ENCODE measurements at regions not wholly inside any gene's neighbourhood (a gene's known extent, or its start where the extent isn't known, plus 50 kb on each side); places are given as distances from the start of the nearest gene placed in this dataset.

- peak in 7 of 8 experiments; percentile 49 to 91 (median 81) for ATAC-seq (replicated peaks in 6 of 8)
- no peak overlapping the region for H3K27ac ChIP-seq
- 67 to 100% (median 84%) methylated on average over 1 to 2 of the region's 2 CpGs; no CpG with 5 or more reads in 5 of the 10 experiments for WGBS, 10 experiments
- in situ Hi-C loops (cut with MboI; ENCODE audit: low pct_unique_long_range_greater_than_20kb in 2 of 9, low sequenced_read_pairs in 9 of 9, unreplicated experiment in 9 of 9) = loop anchor here in 1 of 9 experiments (25.0 kb wide), 1 partner anchor 123 kb away; no protein-coding TSS in a partner anchor
- peaks cover 4 to 17% of the 10 kb centered on the region in 2 donors for H3K4me1 ChIP-seq (replicated peaks in 1 of 2)
- no peak overlapping the region for H3K4me3 ChIP-seq
Observed at GRCh38 chr1:184210031-184210430, 158.5 kb downstream of the TSEN15 start.

GRCh38 chr1:184210862-184211261, 159.3 kb downstream of the TSEN15 start:
- peaks cover 10 to 22% of the 10 kb centered on the region in 2 donors for H3K4me1 ChIP-seq (replicated peaks in 1 of 2)
- peak in 5 of 8 experiments; percentile 52 to 74 (median 64) for ATAC-seq (replicated peaks in 6 of 8)
- no peak overlapping the region for H3K27ac ChIP-seq
- WGBS, 10 experiments = 61 to 90% (median 76%) methylated on average over 2 to 6 of the region's 6 CpGs; no CpG with 5 or more reads in 2 of the 10 experiments
- in situ Hi-C loops (cut with MboI; ENCODE audit: low pct_unique_long_range_greater_than_20kb in 2 of 9, low sequenced_read_pairs in 9 of 9, unreplicated experiment in 9 of 9) = loop anchor here in 1 of 9 experiments (25.0 kb wide), 1 partner anchor 124 kb away; no protein-coding TSS in a partner anchor
- no peak overlapping the region for H3K4me3 ChIP-seq

- in situ Hi-C loops (cut with MboI; ENCODE audit: low pct_unique_long_range_greater_than_20kb in 2 of 9, low sequenced_read_pairs in 9 of 9, unreplicated experiment in 9 of 9) = loop anchor here in 1 of 9 experiments (25.0 kb wide), 1 partner anchor 125 kb away; no protein-coding TSS in a partner anchor
- H3K4me3 ChIP-seq = no peak overlapping the region
- no peak overlapping the region for H3K27ac ChIP-seq
- 20 to 89% (median 83%) methylated on average over 1 to 6 of the region's 7 CpGs; no CpG with 5 or more reads in 1 of the 10 experiments for WGBS, 10 experiments
- ATAC-seq (replicated peaks in 6 of 8) = peak in 3 of 8 experiments; percentile 72 to 97 (median 92)
- peaks cover 10 to 22% of the 10 kb centered on the region in 2 donors for H3K4me1 ChIP-seq (replicated peaks in 1 of 2)
Observed at GRCh38 chr1:184212649-184213314, 161.3 kb downstream of the TSEN15 start.

GRCh38 chr1:184214128-184214527, 162.6 kb downstream of the TSEN15 start:
- in situ Hi-C loops (cut with MboI; ENCODE audit: low pct_unique_long_range_greater_than_20kb in 2 of 9, low sequenced_read_pairs in 9 of 9, unreplicated experiment in 9 of 9) = loop anchor here in 1 of 9 experiments (25.0 kb wide), 1 partner anchor 127 kb away; no protein-coding TSS in a partner anchor
- Histone ChIP-seq H3K27ac (no peak overlapping the region), H3K4me3 (no peak overlapping the region), H3K4me1 (replicated peaks in 1 of 2) (peaks cover 16 to 26% of the 10 kb centered on the region in 2 donors)
- ATAC-seq (replicated peaks in 6 of 8) = no peak
- WGBS, 10 experiments = 100% methylated on average over 1 to 4 of the region's 4 CpGs; no CpG with 5 or more reads in 6 of the 10 experiments

GRCh38 chr1:184215274-184215925, 163.9 kb downstream of the TSEN15 start:
- Histone ChIP-seq H3K27ac (no peak overlapping the region), H3K4me1 (replicated peaks in 1 of 2) (peaks cover 28 to 39% of the 10 kb centered on the region in 2 donors), H3K4me3 (no peak overlapping the region)
- WGBS, 10 experiments = 64 to 100% (median 80%) methylated on average over 1 to 6 of the region's 6 CpGs; no CpG with 5 or more reads in 3 of the 10 experiments
- peak in 1 of 8 experiments; percentile 22 for ATAC-seq (replicated peaks in 6 of 8)
- in situ Hi-C loops (cut with MboI; ENCODE audit: low pct_unique_long_range_greater_than_20kb in 2 of 9, low sequenced_read_pairs in 9 of 9, unreplicated experiment in 9 of 9) = loop anchor here in 1 of 9 experiments (25.0 kb wide), 1 partner anchor 128 kb away; no protein-coding TSS in a partner anchor

- peak in 6 of 8 experiments; percentile 34 to 66 (median 58) for ATAC-seq (replicated peaks in 6 of 8)
- Histone ChIP-seq H3K4me1 (replicated peaks in 1 of 2) (peaks cover 30 to 36% of the 10 kb centered on the region in 2 donors), H3K27ac (peak overlapping the region; percentile 42 to 69), H3K4me3 (no peak overlapping the region)
- in situ Hi-C loops (cut with MboI; ENCODE audit: low pct_unique_long_range_greater_than_20kb in 2 of 9, low sequenced_read_pairs in 9 of 9, unreplicated experiment in 9 of 9) = loop anchor here in 1 of 9 experiments (25.0 kb wide), 1 partner anchor 131 kb away; no protein-coding TSS in a partner anchor
- WGBS, 10 experiments = 0 to 78% (median 33%) methylated on average over 1 to 5 of the region's 5 CpGs; no CpG with 5 or more reads in 2 of the 10 experiments
Observed at GRCh38 chr1:184218458-184219075, 167.0 kb downstream of the TSEN15 start.

GRCh38 chr1:184219414-184219813, 167.4 kb upstream of the C1orf21 start:
- in situ Hi-C loops (cut with MboI; ENCODE audit: low pct_unique_long_range_greater_than_20kb in 2 of 9, low sequenced_read_pairs in 9 of 9, unreplicated experiment in 9 of 9) = loop anchor here in 1 of 9 experiments (25.0 kb wide), 1 partner anchor 132 kb away; no protein-coding TSS in a partner anchor
- WGBS, 10 experiments = 17 to 80% (median 40%) methylated on average over 2 to 3 of the region's 3 CpGs; no CpG with 5 or more reads in 1 of the 10 experiments
- H3K27ac ChIP-seq = peak overlapping the region; percentile 42 to 69

GRCh38 chr1:184219883-184220282, 166.9 kb upstream of the C1orf21 start:
- peak in 5 of 8 experiments; percentile 49 to 69 (median 60) for ATAC-seq (replicated peaks in 6 of 8)
- Histone ChIP-seq H3K4me3 (no peak overlapping the region), H3K27ac (peak overlapping the region; percentile 14 to 41), H3K4me1 (replicated peaks in 1 of 2) (peaks cover 30 to 35% of the 10 kb centered on the region in 2 donors)
- 20 to 100% (median 87%) methylated on average over 1 to 8 of the region's 8 CpGs for WGBS, 10 experiments
- in situ Hi-C loops (cut with MboI; ENCODE audit: low pct_unique_long_range_greater_than_20kb in 2 of 9, low sequenced_read_pairs in 9 of 9, unreplicated experiment in 9 of 9) = loop anchor here in 3 of 9 experiments (10.0 to 25.0 kb wide), 2 partner anchors 133 to 135 kb away; no protein-coding TSS in a partner anchor

More at GRCh38 chr1:184219414-184219813, 167.4 kb upstream of the C1orf21 start:
- peak in 5 of 8 experiments; percentile 85 to 94 (median 92) for ATAC-seq (replicated peaks in 6 of 8)
- Histone ChIP-seq H3K4me1 (replicated peaks in 1 of 2) (peaks cover 30 to 36% of the 10 kb centered on the region in 2 donors), H3K4me3 (no peak overlapping the region)

GRCh38 chr1:184221087-184221486, 165.7 kb upstream of the C1orf21 start:
- in situ Hi-C loops (cut with MboI; ENCODE audit: low pct_unique_long_range_greater_than_20kb in 2 of 9, low sequenced_read_pairs in 9 of 9, unreplicated experiment in 9 of 9) = loop anchor here in 3 of 9 experiments (10.0 to 25.0 kb wide), 2 partner anchors 134 to 136 kb away; no protein-coding TSS in a partner anchor
- 11 to 100% (median 97%) methylated on average over 1 to 2 of the region's 2 CpGs; no CpG with 5 or more reads in 1 of the 10 experiments for WGBS, 10 experiments
- Histone ChIP-seq H3K4me1 (replicated peaks in 1 of 2) (peaks cover 33 to 38% of the 10 kb centered on the region in 2 donors), H3K4me3 (no peak overlapping the region), H3K27ac (no peak overlapping the region)
- ATAC-seq (replicated peaks in 6 of 8) = no peak

GRCh38 chr1:184222652-184223052, 164.2 kb upstream of the C1orf21 start:
- 0 to 64% (median 40%) methylated on average over 2 to 9 of the region's 9 CpGs for WGBS, 10 experiments
- ATAC-seq (replicated peaks in 6 of 8) = peak in 2 of 8 experiments; percentile 47 to 60
- no peak overlapping the region for H3K27ac ChIP-seq
- peaks cover 34 to 38% of the 10 kb centered on the region in 2 donors for H3K4me1 ChIP-seq (replicated peaks in 1 of 2)
- H3K4me3 ChIP-seq = no peak overlapping the region
- in situ Hi-C loops (cut with MboI; ENCODE audit: low pct_unique_long_range_greater_than_20kb in 2 of 9, low sequenced_read_pairs in 9 of 9, unreplicated experiment in 9 of 9) = loop anchor here in 3 of 9 experiments (10.0 to 25.0 kb wide), 2 partner anchors 135 to 138 kb away; no protein-coding TSS in a partner anchor

GRCh38 chr1:184223216-184223615, 163.6 kb upstream of the C1orf21 start:
- ATAC-seq (replicated peaks in 6 of 8) = no peak
- Histone ChIP-seq H3K4me1 (replicated peaks in 1 of 2) (peaks cover 33 to 35% of the 10 kb centered on the region in 2 donors), H3K4me3 (no peak overlapping the region), H3K27ac (no peak overlapping the region)
- in situ Hi-C loops (cut with MboI; ENCODE audit: low pct_unique_long_range_greater_than_20kb in 2 of 9, low sequenced_read_pairs in 9 of 9, unreplicated experiment in 9 of 9) = loop anchor here in 3 of 9 experiments (10.0 to 25.0 kb wide), 2 partner anchors 136 to 138 kb away; no protein-coding TSS in a partner anchor
- 33 to 100% (median 93%) methylated on average over 1 to 11 of the region's 11 CpGs; no CpG with 5 or more reads in 3 of the 10 experiments for WGBS, 10 experiments
